ENCODE measurements at regions not wholly inside any gene's neighbourhood (a gene's known extent, or its start where the extent isn't known, plus 50 kb on each side); places are given as distances from the start of the nearest gene placed in this dataset.

- DNase-seq (ENCODE audit: low read depth, low spot score) = no peak
- no peak for TF ChIP-seq CTCF (IDR thresholded peaks at IDR 0.05; ENCODE audit: low read depth, low read length)
- Histone ChIP-seq H3K27ac (ENCODE audit: low read depth, low read length) (no peak overlapping the region), H3K4me3 (ENCODE audit: low read depth, low read length) (no peak overlapping the region), H3K27me3 (ENCODE audit: control insufficient read depth, insufficient read depth, low read length) (no peaks in the 10 kb centered on the region), H3K9me3 (ENCODE audit: control insufficient read depth, insufficient read depth, low read length) (no peaks in the 10 kb centered on the region)
- POLR2A ChIA-PET = no interaction called here
- CTCF ChIA-PET = no interaction called here
Observed at GRCh38 chr5:135628771-135629563, 50.2 kb upstream of the CXCL14 start.

All from AG04450 (cell line).